Heart left ventricle (tissue), 16 donors: ENCODE measurements at regions not wholly inside any gene's neighbourhood (a gene's known extent, or its start where the extent isn't known, plus 50 kb on each side); places are given as distances from the start of the nearest gene placed in this dataset.

ENCODE experiments used
- ATAC-seq, 4 donors: fragments of 200-7000 bp; cut with Tn5 transposase; one replicate each; pipeline ENCODE4 v1.9.1; 2020 to 2022; ENCODE audit warnings: moderate library complexity in 4 of 4, mild to moderate bottlenecking in 3 of 4, moderate number of reproducible peaks in 1 of 4
- DNase-seq, 5 donors: peaks; one replicate each; pipeline ENCODE4 v3.0.0-alpha.2; 2020
- H3K27ac ChIP-seq, 12 donors: fragments of 200-600 bp; sonication (generic) in 4 of 12; one replicate each; pipeline versions ENCODE4 v1.5.0 to v1.8.0; 2016 to 2022; ENCODE audit warnings: mild to moderate bottlenecking in 2 of 12
- H3K27me3 ChIP-seq, 9 donors: fragments of 200-600 bp; sonication (generic) in 2 of 9; one replicate each; pipeline versions ENCODE4 v1.5.1 to v1.8.0; 2016 to 2022; ENCODE audit warnings: mild to moderate bottlenecking in 3 of 9
- H3K36me3 ChIP-seq, 9 donors: fragments of 200-600 bp; sonication (generic) in 2 of 9; one replicate each; pipeline versions ENCODE4 v1.5.0 to v1.8.0; 2018 to 2022; ENCODE audit warnings: mild to moderate bottlenecking in 2 of 9
- H3K4me1 ChIP-seq, 12 donors: fragments of 200-600 bp; sonication (generic) in 4 of 12; one replicate each; pipeline versions ENCODE4 v1.5.0 to v1.8.0; 2016 to 2022; ENCODE audit warnings: mild to moderate bottlenecking in 3 of 12
- H3K4me3 ChIP-seq, 12 donors: fragments of 200-600 bp; sonication (generic) in 4 of 12; one replicate each; pipeline versions ENCODE4 v1.5.0 to v1.8.0; 2017 to 2022; ENCODE audit warnings: mild to moderate bottlenecking in 9 of 12, moderate library complexity in 4 of 12
- H3K9me3 ChIP-seq, 12 donors: fragments of 200-600 bp; sonication (generic) in 4 of 12; one replicate each; pipeline versions ENCODE4 v1.5.0 to v1.8.0; 2016 to 2022; ENCODE audit warnings: mild to moderate bottlenecking in 1 of 12
- CTCF ChIP-seq, 12 donors: fragments of 200-600 bp; sonication (generic) in 4 of 12; IDR thresholded peaks; one replicate each; pipeline versions ENCODE4 v1.5.0 to v1.8.0; 2018 to 2022; ENCODE audit warnings: antibody characterized with exemption in 12 of 12, mild to moderate bottlenecking in 5 of 12
- POLR2A ChIP-seq, 2 donors: fragments of 450-650 bp; IDR thresholded peaks; one replicate each; pipeline ENCODE4 v1.6.1; 2017; ENCODE audit warnings: antibody characterized with exemption in 2 of 2, mild to moderate bottlenecking in 2 of 2, moderate library complexity in 2 of 2
- WGBS, 4 donors: extraction: QIAGEN DNeasy Blood & Tissue Kit in 2 of 4; methylation state at CpG; one replicate each; pipeline versions ENCODE4 v1.1.5 to v1.1.7; 2013 to 2018; 5-methylcytosine and 5-hydroxymethylcytosine counted together
- intact Hi-C, 10 donors: fragments of 100-400 bp; cut with DNase I; formaldehyde crosslinking; loops; one replicate each; pipeline versions ENCODE4 v1.11.1 to v1.14.2; 2022
- donor health status: ischemic (EF 13 %, LVEDD 7.1; RV severe dilation, severe dysfunction).
- donor health status: healthy with polysubstance abuse.
- donor health status: DM: no; HTN: yes; CAD: no.
- donor health status: DM: no; HTN: no; CAD: no.
- donor health status: ischemic (EF 25% LVEDD 6.9; RV normal size, moderate dysfunction).
- donor health status: ischemic (EF 25% LVEDD 5.7; RV mildly dilated, moderate dysfunction).
- donor health status: healthy.
- donor health status: DM: yes; HTN: yes; CAD: no.
- donor health status: ischemic (EF 35%, LVEDD 5.7; RV mildly dilated, moderate dysfunction).
- donor health status: nonischemic (EF 11% LVEDD 7.7; RV severe dilation, severe dysfunction).
- donor health status: DM: yes; HTN: yes; CAD: no.
- donor health status: PGD.
- donor health status: ischemic (EF 29% LVEDD 5.4; RV normal size, mild dysfunction).
- donor health status: nonischemic (EF 23%, LVEDD 6.1; RV moderate dilation, normal function).

- intact Hi-C loops: no loop called here
- no peaks in the 10 kb centered on the region for H3K36me3 ChIP-seq
- peak overlapping the region in 1 of 12 donors; percentile 63 for H3K27ac ChIP-seq
- H3K27me3 ChIP-seq: peaks cover 0 to 16% (median 0%) of the 10 kb centered on the region in 9 donors
- DNase-seq: no peak
- peaks cover 0 to 4% (median 0%) of the 10 kb centered on the region in 12 donors for H3K4me1 ChIP-seq
- H3K9me3 ChIP-seq: no peaks in the 10 kb centered on the region
- TF ChIP-seq POLR2A (IDR thresholded peaks at IDR 0.05) (no peak), CTCF (IDR thresholded peaks at IDR 0.05) (no peak)
- WGBS, 4 donors: 60 to 69% (median 66%) methylated on average over 2 of the region's 2 CpGs
- ATAC-seq: no peak
- no peak overlapping the region for H3K4me3 ChIP-seq
Measured at GRCh38 chr10:121216295-121216694, 365.1 kb downstream of the WDR11 start.

- TF ChIP-seq POLR2A (IDR thresholded peaks at IDR 0.05) (no peak), CTCF (IDR thresholded peaks at IDR 0.05) (no peak)
Measured at GRCh38 chr10:121216721-121217181, 365.6 kb downstream of the WDR11 start.

GRCh38 chr10:121217331-121217730, 366.2 kb downstream of the WDR11 start:
- intact Hi-C loops: no loop called here
- ATAC-seq (no peak), DNase-seq (no peak)
- Histone ChIP-seq H3K36me3 (no peaks in the 10 kb centered on the region), H3K27ac (no peak overlapping the region), H3K9me3 (no peaks in the 10 kb centered on the region), H3K4me1 (peaks cover 0 to 4% (median 0%) of the 10 kb centered on the region in 12 donors), H3K27me3 (peaks cover 0 to 16% (median 0%) of the 10 kb centered on the region in 9 donors), H3K4me3 (no peak overlapping the region)
- TF ChIP-seq CTCF (IDR thresholded peaks at IDR 0.05) (no peak), POLR2A (IDR thresholded peaks at IDR 0.05) (no peak)
- WGBS, 4 donors: 56 to 75% (median 69%) methylated on average over 7 of the region's 7 CpGs

More at GRCh38 chr10:121216721-121217181, 365.6 kb downstream of the WDR11 start:
- DNase-seq: no peak
- H3K4me3 ChIP-seq: no peak overlapping the region
- no peak for ATAC-seq
- H3K27ac ChIP-seq: peak overlapping the region in 1 of 12 donors; percentile 63
- H3K27me3 ChIP-seq: peaks cover 0 to 16% (median 0%) of the 10 kb centered on the region in 9 donors
- H3K36me3 ChIP-seq: no peaks in the 10 kb centered on the region
- H3K4me1 ChIP-seq: peaks cover 0 to 4% (median 0%) of the 10 kb centered on the region in 12 donors
- no peaks in the 10 kb centered on the region for H3K9me3 ChIP-seq
- intact Hi-C loops: no loop called here
- WGBS, 4 donors: 57 to 75% (median 67%) methylated on average over 7 to 8 of the region's 8 CpGs

DNA sequence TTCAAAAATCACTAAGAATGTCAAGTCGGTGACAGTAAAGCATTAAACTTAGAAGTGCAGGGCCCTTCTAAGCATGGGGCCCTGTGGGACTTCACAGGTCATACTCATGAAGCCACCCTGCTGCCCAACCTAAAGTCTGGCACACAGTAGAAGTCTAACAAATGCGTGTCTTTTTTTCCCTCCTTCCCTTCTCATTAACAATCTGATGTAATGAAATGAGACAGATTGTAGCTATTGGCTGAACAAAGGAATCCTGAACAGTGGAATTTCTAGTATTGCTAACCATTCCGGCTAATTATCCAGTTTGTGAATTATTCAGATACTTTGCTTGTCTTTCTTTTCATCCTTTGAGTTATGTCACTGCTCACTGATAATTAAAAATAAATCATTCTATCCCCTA, 369.9 kb downstream of the WDR11 start:
- intact Hi-C loops: no loop called here
- DNase-seq: no peak
- WGBS, 4 donors: 76 to 86% (median 77%) methylated on average over 3 of the region's 3 CpGs
- Histone ChIP-seq H3K4me1 (peaks cover 0 to 4% (median 0%) of the 10 kb centered on the region in 12 donors), H3K4me3 (no peak overlapping the region), H3K27me3 (peaks cover 0 to 16% (median 0%) of the 10 kb centered on the region in 9 donors), H3K36me3 (no peaks in the 10 kb centered on the region), H3K9me3 (no peaks in the 10 kb centered on the region), H3K27ac (no peak overlapping the region)
- no peak for TF ChIP-seq POLR2A (IDR thresholded peaks at IDR 0.05)
- TF ChIP-seq CTCF (IDR thresholded peaks at IDR 0.05): no peak
- ATAC-seq: no peak
